NCI-H2081 treated with DMSO at 0.1 percent for 48 hours (cell line): ENCODE measurements at regions not wholly inside any gene's neighbourhood (a gene's known extent, or its start where the extent isn't known, plus 50 kb on each side); places are given as distances from the start of the nearest gene placed in this dataset.

ENCODE experiments used
- DNase-seq: peaks from one replicate; lab custom pipeline; 2025; lab: John Stamatoyannopoulos, UW

GRCh38 chr14:80378084-80378690 lies 166.9 kb upstream of the DIO2 start:
- DNase-seq: no peak

DNA sequence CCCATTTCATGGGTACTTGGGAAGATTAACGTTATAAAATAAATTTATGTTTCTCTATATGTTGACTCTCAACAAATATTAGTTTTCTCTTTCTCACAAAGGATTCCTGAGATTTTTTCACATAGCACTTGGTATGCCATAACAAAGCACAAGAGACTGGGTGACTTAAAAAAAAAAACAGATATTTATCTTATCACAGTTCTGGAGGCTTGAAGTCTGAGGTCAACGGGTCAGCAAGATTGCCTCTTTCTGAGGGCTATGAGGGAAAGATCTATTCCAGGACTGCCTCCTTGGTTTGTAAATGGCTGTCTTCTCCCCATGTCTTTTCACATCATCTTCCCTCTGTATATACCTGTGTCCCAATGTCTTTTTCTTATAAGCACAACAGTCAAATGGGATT lies 153.5 kb upstream of the DIO2 start:
- no peak for DNase-seq

GRCh38 chr14:80364274-80364673 lies 153.0 kb upstream of the DIO2 start:
- DNase-seq: no peak

DNA sequence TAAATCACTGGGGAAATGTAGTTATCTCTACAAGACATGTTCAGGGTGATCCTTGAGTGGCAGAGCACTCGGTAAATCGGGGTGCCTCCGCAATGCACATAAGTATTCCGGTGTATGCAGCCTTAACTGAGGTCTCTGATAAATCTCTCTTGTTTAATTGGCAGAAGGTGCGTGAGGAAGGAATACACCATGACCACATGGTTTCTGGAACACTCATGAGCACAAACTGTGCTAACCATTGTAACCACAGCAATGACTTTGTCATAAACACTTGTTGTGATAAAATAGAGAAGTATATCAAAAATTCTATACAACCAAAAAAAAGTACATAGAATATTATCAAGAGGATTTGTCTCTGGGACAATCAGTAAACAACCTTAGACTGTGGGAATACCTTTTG lies 146.8 kb upstream of the DIO2 start:
- no peak for DNase-seq

DNA sequence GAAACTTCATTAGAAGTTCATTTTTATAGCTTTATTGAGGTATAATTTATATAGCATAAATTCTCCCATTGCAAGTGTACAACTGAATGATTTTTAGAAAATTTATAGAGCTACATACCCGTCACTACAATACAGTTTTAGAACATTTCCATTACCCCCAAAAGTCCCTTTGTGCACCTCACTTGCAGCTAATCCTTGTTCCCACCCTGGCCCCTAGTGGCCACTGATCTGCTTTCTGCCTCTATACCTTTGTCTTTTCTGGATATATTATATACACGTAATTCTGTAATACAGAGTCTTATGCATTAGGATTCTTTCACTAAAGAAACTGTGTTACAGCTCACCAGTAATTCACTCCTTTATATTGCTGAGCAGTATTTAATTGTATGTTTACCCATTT lies 145.1 kb upstream of the DIO2 start:
- DNase-seq: no peak

DNA sequence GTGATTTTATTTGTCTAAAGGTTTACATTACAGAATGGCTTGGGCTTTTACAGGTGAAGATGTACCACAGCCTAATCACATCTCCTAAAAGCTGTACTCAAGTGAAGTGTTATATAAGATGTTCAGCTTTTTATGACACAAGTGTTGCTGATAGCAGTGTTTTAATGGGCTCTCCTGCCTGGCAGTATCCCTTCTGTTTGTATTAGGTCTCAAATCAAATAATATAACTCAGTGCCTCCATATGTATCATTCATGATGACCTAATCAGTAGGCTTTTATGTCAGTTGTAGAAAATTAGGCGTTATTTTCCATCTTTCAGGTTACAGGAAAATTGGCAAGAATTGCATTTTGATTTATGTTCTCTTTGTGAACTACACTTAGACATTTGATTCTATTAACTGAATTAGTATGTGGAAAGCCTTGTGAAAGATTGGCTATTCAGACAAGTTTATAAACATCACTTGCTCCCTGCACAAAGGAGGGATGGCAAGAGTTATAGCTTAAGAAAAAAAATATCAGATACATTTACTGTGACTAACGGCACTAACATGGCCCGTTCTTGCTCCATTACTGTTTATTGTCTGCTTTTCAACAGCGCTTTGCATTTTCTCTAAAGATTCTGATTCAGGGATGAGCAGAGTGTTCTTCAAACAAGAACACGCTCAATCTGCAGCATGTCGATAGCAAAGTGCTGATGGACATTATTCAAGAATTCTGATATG lies 143.7 kb upstream of the DIO2 start:
- DNase-seq: no peak

DNA sequence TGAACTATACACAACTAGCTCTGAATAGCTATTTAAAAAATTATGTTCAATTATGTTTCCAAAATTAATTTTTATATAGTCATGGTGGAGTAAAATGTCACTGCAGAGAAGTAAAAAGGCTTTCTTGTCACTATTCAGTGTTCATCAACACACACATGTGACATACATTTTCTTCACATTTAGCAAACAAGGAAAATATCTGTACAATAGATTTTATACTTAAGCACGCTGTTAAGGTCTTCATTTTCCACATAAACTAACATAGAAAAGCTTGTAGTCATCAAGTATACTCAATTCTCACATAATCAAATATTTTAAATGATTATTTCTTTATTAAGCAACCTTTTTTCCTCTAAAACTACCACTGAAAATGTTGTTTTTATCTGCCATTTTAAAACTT lies 141.2 kb upstream of the DIO2 start:
- DNase-seq: no peak

GRCh38 chr14:80350707-80351106 lies 139.4 kb upstream of the DIO2 start:
- no peak for DNase-seq

GRCh38 chr14:80346395-80346794 lies 135.1 kb upstream of the DIO2 start:
- DNase-seq: no peak

DNA sequence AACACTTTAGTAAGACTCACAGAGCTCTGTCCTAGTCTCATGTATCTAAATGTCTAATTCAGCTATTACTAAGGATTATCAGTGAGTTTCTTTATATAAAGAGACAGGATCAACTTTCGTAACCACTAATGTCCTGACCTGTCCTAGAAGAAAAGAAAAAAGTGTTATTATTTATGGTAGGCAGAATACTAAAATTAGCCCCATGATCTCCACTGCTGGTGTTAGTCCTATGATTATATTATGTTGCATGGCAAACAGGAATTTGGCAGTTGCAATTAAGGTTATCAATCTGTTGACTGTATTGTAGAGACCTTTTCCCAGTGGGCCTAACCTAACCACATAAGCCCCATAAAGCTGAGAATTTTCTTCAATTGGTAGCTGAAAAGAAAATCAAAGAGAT lies 132.9 kb upstream of the DIO2 start:
- DNase-seq: no peak

GRCh38 chr14:80336608-80337106 lies 125.4 kb upstream of the DIO2 start:
- DNase-seq: no peak

GRCh38 chr14:80325688-80326087 lies 114.4 kb upstream of the DIO2 start:
- DNase-seq: no peak

DNA sequence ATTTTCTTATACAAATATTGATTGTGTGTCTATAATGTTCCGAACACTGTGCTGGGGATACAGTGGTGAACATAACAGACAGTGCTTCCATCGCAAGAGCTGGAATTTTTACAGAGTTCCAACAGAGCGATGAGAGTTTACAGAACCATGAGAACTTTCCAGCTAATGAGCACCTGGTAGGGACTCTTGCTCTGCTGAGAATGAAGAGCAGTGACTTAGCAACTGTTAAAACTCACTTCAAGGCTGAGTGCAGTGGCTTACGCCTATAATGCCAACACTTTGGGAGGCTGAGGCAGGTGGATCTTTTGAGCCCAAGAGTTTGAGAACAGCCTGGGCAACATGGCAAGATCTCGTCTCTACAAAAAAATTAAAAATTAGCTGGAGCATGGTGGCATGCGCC lies 113.8 kb upstream of the DIO2 start:
- no peak for DNase-seq

DNA sequence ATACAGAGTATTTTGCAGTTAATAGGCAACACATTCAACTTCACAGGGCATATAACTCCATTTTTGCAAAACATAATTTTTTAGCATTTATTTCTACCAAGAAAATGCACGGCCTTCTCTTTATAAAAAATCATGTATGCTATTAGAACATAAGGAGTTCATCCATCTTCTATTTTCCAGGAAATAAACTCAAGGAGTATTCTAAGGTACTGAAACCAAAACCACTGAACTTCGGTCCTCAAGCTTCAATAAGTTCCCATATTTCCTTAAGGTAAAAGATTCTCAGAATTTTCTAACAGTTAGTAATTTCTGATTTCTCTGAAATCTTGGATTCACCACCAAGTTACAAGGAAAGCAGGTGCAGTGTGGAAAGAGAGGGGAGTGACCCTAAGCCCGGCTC lies 113.3 kb upstream of the DIO2 start:
- no peak for DNase-seq

GRCh38 chr14:80323038-80323665 lies 111.8 kb upstream of the DIO2 start:
- no peak for DNase-seq

DNA sequence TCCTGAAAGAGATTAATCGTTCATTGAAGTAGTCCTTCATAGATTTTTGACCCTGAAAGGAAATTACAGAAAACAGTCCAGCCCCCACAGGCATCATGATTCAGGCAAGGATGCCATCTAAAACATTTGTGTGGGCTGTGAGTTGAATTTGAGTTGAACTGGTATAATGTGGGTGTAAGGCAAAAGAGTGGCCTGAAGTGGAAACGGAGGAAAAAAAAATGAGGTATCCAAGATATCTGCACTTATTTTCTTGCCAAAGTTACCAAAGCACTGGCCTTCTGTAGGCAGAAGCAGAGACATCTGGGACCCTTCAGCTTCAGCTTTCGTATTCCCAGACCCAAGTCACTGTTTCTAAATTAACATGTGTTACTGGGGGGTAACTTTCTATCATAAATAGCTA lies 105.1 kb upstream of the DIO2 start:
- DNase-seq: no peak

DNA sequence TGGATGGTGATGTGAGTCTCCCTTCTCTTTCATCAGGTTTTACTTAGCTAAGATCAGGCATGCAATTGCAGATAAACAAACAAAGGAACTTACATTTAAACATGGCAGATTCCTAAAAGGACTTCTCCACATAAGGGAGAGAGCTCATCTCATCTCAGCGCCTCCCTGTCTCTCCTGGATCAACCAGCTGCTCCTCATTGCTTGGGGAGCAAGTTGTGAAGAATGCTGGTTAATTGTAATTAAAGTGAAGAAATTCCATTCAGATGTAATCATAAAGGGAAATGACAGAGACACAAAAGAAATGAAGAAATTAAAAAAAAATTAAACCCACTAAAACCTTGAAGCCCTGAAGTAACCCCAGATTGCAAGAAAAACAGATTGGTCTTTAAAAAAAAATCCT lies 104.4 kb upstream of the DIO2 start:
- no peak for DNase-seq

DNA sequence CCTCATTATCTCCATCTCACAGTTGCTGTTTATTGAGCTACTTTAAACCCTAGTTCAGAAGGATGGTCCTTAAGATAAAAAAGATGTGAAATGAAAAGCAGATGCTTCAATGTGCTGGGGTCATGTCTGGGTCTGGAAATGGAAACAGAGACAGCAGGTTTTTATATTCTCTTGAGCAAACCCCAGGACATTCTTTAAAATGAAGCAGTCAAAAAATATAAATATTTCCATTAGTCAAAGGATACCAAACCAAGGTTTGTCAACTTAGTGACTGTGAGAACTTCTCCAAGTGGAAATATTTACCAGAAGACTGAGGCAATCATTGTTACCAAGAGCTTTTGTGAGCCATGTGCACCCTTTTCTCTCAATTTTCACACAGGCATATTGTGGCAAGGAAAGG lies 102.5 kb upstream of the DIO2 start:
- DNase-seq: no peak

- DNase-seq: no peak
These were observed 99.8 kb upstream of the DIO2 start for GRCh38 chr14:80310938-80311750.

DNA sequence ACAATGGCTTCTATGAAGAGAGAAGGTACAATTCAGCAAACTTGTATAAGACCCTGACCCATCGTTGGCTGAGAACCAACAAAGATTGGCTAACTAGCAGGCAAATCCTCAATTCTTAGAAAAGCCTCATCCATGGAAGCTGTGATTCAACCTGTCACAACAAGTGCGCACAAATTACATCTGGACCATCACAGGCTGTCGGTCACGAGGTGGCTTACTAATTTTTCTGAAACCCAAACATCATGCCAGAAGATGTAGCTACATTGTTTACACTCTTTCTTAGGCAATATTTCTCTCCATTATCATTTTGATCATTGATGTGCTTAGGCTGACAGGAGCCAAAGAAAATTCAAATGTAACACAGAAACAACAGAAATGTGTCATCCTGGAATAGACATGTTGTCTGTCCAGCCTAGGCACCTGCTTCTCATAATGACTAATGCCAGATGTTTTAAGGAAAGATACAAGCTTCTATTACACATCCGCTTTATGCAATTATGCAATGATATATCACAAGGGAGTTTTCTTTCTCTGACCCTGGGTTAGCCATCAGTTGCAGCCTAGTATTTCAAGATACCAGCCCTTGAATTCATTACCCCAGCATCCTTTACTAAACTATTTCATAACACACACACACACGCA lies 92.9 kb upstream of the DIO2 start:
- DNase-seq: no peak

GRCh38 chr14:80300351-80300750 lies 89.0 kb upstream of the DIO2 start:
- no peak for DNase-seq

- DNase-seq: no peak
These were observed 87.2 kb upstream of the DIO2 start for GRCh38 chr14:80298491-80299017.
